NCI-H2107 treated with DMSO at 0.1 percent for 48 hours (cell line): ENCODE measurements at regions not wholly inside any gene's neighbourhood (a gene's known extent, or its start where the extent isn't known, plus 50 kb on each side); places are given as distances from the start of the nearest gene placed in this dataset.
"Not testable (repeated sequence)": the region's sequence is repeated elsewhere in the genome, so short reads cannot be mapped to it uniquely, and the experiment has no call there.

ENCODE experiments used
- DNase-seq: peaks from one replicate; lab custom pipeline; 2025; ENCODE audit not compliant: unreplicated experiment; lab: John Stamatoyannopoulos, UW

DNA sequence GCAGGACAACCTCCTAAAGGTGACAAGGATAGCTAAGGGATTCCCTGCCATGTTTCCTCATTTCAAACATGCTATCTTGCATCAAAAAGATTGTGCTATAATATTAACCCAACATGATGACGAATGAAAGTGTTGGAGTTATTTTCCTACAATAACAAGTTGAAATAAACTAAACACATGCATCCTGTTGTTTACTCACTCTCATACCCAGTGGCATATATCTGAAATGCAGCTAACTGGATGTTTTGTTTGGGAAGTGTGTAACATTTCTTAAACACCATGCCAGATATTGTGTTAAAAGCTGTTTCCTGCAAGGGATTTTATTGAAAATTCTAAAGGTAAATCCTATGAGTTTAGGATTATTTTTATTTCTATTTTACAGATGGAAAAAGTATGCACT is 139.6 kb downstream of the TFPI2 start:
- DNase-seq, result no peak

GRCh38 chr7:93747019-93747418 is 143.5 kb downstream of the TFPI2 start:
- DNase-seq, result no peak

- no peak for DNase-seq
These were observed 151.1 kb downstream of the TFPI2 start for GRCh38 chr7:93739424-93739823.

DNA sequence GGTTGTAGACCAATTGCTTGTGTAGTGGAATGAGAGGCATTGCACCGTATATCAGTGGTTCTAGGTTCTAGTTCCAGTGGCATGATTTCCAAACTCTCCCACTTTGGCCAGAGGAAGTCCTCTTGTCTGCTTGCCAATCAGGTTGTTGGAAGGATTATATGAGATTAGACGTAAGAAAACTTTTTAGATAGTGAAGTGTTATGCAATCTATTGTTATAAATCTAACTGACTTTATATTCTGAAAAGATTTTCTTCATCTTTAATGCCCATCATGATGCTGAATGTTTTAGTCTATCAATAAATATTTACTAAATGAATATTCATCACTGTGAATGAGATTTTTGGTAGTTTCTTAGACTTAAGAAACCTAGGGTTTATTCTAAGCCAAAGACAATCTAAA is 152.6 kb downstream of the TFPI2 start:
- DNase-seq, result no peak

GRCh38 chr7:93736668-93737369 is 153.7 kb downstream of the TFPI2 start:
- DNase-seq, result no peak

DNA sequence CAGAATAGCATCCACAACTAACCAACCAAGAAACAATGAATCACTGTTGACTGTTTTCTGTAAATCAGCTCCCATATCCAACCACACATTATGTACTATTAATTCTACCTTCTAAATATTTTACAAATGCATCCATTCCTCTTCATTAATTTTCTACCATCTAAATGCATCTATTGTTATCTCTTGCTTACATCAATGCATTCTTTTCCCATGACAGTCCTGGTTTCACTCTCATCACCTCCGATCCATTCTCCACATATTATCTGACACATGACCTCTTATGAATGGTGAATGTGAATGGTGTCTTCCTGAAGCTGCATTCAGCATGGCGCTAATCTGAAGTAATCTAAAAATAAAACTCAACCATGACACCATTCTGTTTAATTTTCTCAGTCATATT is 153.8 kb upstream of the CALCR start:
- DNase-seq, result no peak

GRCh38 chr7:93725954-93726353 is 151.4 kb upstream of the CALCR start:
- DNase-seq, result no peak

DNA sequence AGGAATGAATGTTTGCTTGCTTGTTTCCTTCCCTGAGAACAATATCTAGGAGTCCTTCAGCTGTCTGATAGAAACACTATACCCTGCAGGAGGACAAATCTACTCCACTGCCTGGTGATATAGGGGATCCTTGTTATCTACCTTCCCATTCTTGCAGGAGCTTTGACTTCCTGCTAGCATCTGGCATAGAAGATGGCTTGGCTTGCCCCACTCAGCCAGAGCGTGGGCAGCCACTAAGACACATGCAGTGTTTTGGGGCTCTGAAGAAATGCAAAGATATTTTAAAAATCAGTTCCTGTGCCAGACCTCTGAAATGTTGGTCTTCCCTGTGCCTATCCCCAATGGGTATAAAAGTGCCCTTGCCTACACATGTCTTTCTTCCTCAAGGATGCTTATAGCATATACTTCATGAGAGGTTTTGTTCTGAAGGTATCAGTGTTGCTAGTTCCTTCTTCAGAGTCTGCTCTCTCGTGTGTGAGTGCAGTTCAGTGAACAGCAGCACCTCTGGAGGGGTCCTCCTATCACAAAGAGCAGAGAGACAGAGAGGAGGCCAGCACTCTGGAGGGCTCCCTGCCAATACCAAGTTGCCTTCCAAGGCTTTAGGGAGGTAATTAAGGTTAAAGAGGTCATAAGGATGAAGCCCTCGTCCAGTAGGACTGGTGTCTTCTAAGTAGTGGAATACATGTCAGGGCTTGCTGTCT is 149.1 kb upstream of the CALCR start:
- DNase-seq, result no peak

DNA sequence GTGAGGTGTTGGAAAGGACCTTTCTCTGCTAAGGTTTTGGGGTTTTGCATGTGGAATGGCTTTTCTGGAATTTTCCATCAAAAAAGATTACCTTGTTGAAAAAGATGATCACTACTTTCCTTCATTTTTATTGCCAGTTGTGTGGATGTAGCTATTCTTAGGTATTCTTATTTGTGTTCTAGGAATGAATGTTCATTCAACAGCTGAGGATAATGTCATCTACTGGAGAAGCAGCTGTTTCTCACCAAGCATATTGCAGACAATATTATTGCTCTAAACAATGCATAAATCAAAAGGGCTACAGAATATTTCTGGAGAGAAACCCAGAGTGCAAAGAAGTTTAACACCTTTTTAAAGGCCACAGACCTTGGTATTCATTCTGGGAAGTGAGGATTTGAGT is 145.6 kb upstream of the CALCR start:
- DNase-seq, result no peak

GRCh38 chr7:93719546-93719945 is 145.0 kb upstream of the CALCR start:
- DNase-seq, result no peak

- DNase-seq, result no peak
These were observed 142.8 kb upstream of the CALCR start for GRCh38 chr7:93717217-93717900.

- DNase-seq, result peak; percentile 11
These were observed 140.7 kb upstream of the CALCR start for GRCh38 chr7:93715234-93715633.

DNA sequence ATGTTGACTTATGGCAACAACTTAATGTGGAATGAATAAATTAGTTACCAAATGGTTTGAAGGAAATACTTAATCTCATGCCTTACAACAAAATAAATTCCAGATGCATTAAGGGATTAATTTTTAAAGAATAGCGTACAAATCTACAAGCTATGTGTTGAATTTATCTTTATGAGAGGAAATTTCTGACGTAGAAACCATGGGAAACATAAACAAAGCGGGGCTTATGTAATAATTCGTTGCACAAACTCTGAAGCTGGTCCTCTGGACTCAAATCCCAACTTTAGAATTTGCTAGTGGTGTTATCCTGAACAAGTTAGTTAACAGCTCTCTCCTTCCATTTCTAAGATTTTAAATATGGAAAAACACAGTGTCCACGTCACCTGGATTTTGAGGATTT is 137.4 kb upstream of the CALCR start:
- no peak for DNase-seq

DNA sequence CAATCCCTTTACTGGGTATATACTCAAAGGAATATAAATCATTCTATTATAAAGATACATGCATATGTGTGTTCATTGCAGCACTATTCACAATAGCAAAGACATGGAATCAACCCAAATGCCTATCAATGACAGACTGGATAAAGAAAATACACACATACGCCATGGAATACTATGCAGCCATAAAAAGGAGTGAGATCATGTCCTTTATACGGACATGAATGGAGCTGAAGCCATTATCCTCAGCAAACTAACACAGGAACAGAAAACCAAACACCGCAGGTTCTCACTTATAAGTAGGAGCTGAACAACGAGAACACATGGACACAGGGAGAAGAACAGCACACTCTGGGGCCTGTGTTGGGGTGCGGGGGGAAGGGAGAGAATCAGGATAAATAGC is 133.7 kb upstream of the CALCR start:
- DNase-seq, result not testable (repeated sequence)

DNA sequence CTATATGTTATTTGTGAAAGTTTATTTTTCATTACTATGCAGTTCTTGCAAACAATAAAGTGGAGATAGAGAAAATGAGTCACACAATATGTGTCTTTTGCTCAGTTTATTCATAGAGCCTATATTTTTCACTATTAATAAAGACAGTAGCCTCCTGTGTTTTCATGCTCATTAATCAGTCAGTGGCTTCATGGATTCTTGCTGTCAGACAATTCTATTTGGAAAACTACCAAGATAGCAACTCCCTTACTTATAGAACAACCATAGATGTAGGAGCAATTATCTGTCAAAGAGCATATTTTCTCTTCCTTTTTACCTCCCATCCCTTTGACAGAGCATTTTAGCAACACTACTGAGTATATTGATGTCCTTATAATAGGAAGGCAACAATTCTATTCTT is 132.7 kb upstream of the CALCR start:
- no peak for DNase-seq

- not testable (repeated sequence) for DNase-seq
These were observed 131.6 kb upstream of the CALCR start for GRCh38 chr7:93706162-93706561.

GRCh38 chr7:93704217-93704616 is 129.7 kb upstream of the CALCR start:
- DNase-seq, result no peak

GRCh38 chr7:93697901-93698300 is 123.4 kb upstream of the CALCR start:
- DNase-seq, result no peak

DNA sequence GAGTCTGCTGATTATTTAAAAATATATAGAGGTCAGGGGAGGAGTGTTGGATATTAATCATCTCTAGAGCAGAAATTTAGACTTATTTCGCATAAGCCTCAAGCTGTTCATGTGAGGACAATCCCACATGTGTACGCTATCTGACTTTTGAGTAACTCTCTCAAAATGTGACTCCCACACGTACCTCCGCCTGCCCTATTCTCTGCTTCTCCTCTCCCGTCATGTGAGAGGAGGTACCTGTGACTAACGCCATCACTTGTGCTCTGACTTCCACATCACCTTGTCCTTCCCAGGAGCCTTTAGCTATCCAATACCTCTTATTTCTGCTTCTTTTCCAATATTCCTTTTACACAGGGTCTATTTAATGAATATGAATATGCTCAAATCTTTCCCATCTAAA is 119.3 kb upstream of the CALCR start:
- no peak for DNase-seq

- no peak for DNase-seq
These were observed 115.5 kb upstream of the CALCR start for GRCh38 chr7:93690021-93690420.

DNA sequence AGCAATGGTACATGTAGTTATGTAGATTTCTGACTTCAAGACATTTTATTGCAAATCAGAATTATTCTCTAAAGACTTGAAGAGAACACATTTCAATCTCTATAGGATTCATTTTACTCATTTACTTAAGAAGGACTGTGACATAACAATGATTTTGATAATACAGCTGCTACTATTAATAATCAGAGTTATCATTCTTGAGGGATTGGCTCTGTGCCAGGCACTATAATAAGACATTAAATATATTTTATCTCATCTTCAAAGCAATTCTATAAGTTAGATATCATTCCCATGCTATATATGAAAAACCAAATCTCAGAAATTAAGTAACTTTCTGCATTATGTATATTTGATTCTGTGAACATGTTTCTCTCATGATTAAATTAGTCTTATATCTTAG is 103.7 kb upstream of the CALCR start:
- no peak for DNase-seq

GRCh38 chr7:93663561-93664299 is 89.2 kb upstream of the CALCR start:
- DNase-seq, result no peak
